Medulla oblongata (tissue), 1 donor: ENCODE measurements at regions not wholly inside any gene's neighbourhood (a gene's known extent, or its start where the extent isn't known, plus 50 kb on each side); places are given as distances from the start of the nearest gene placed in this dataset.
"Not testable (repeated sequence)": the region's sequence is repeated elsewhere in the genome, so short reads cannot be mapped to it uniquely, and the experiment has no call there.

Experiments used
- DNase-seq: peaks from one replicate; pipeline ENCODE4 v3.0.0-alpha.2; 2015; ENCODE audit errors: extremely low spot score

- not testable (repeated sequence) for DNase-seq
These were observed 101.4 kb upstream of the FAM3C start for GRCh38 chr7:121497545-121497944.

- DNase-seq = no peak
These were observed 98.4 kb upstream of the FAM3C start for GRCh38 chr7:121494516-121494915.

- DNase-seq = no peak
These were observed 97.4 kb upstream of the FAM3C start for GRCh38 chr7:121493553-121493952.

GRCh38 chr7:121490309-121490708 is 94.2 kb upstream of the FAM3C start:
- no peak for DNase-seq

GRCh38 chr7:121489440-121489839 is 93.3 kb upstream of the FAM3C start:
- no peak for DNase-seq

GRCh38 chr7:121488111-121488650 is 92.1 kb upstream of the FAM3C start:
- DNase-seq = no peak

GRCh38 chr7:121486590-121486989 is 90.5 kb upstream of the FAM3C start:
- no peak for DNase-seq

- peak; percentile 76 for DNase-seq
These were observed 89.5 kb upstream of the FAM3C start for GRCh38 chr7:121485467-121486243.

- DNase-seq = no peak
These were observed 88.1 kb upstream of the FAM3C start for GRCh38 chr7:121484089-121484763.

- peak; percentile 57 for DNase-seq
These were observed 84.6 kb upstream of the FAM3C start for GRCh38 chr7:121480566-121481335.

GRCh38 chr7:121480058-121480457 is 84.0 kb upstream of the FAM3C start:
- peak; percentile 58 for DNase-seq

- DNase-seq = no peak
These were observed 83.4 kb upstream of the FAM3C start for GRCh38 chr7:121479466-121479865.

- no peak for DNase-seq
These were observed 79.7 kb upstream of the FAM3C start for GRCh38 chr7:121475806-121476205.

- no peak for DNase-seq
These were observed 78.2 kb upstream of the FAM3C start for GRCh38 chr7:121474301-121474673.

GRCh38 chr7:121473645-121474300 is 77.7 kb upstream of the FAM3C start:
- no peak for DNase-seq

GRCh38 chr7:121466455-121466854 is 70.3 kb upstream of the FAM3C start:
- no peak for DNase-seq

- no peak for DNase-seq
These were observed 63.0 kb upstream of the FAM3C start for GRCh38 chr7:121459148-121459547.

- DNase-seq = no peak
These were observed 60.8 kb upstream of the FAM3C start for GRCh38 chr7:121456785-121457359.

GRCh38 chr7:121456015-121456414 is 59.9 kb upstream of the FAM3C start:
- no peak for DNase-seq

GRCh38 chr7:121452389-121452788 is 56.3 kb upstream of the FAM3C start:
- DNase-seq = no peak

- no peak for DNase-seq
These were observed 55.4 kb upstream of the FAM3C start for GRCh38 chr7:121451367-121452094.
